ENCODE measurements at regions not wholly inside any gene's neighbourhood (a gene's known extent, or its start where the extent isn't known, plus 50 kb on each side); places are given as distances from the start of the nearest gene placed in this dataset.

GRCh38 chr21:17668479-17669140 lies 55.9 kb upstream of the BTG3 start:
- TF ChIP-seq CTCF (conservative IDR thresholded peaks at IDR 0.05), result no peak
- no peak for TF ChIP-seq ZFX (IDR thresholded peaks at IDR 0.05)
